ENCODE measurements at regions not wholly inside any gene's neighbourhood (a gene's known extent, or its start where the extent isn't known, plus 50 kb on each side); places are given as distances from the start of the nearest gene placed in this dataset.

DNA sequence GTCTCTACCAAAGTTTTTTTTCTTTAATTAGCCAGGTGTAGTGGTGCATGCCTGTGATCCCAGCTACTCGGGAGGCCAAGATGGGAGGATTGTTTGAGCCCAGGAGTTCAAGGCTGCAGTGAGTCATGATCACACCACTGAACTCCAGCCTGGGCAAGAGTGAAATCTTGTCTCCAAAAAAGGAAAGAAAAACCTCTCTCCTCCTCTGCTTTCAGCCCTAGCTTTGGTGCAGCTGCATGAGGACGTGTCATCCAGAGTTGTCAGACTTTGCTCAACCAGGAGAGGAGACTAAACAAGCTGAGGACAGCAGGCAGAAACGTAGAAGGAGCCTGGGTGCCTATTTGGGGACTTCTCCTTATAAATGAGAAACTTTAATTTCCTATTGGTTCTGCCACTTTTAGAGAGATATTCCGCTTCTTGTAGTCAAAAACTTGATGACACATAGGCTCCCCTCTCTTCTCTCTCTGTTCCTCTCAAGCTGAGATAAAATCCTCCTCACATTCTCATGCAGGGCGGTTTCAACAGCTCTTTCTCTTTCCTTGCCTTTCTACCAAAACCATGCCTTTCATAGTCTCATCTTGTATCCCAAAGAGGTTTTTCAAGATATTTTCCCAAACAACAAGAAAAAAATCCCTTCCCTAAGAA lies 205.4 kb downstream of the ARHGAP12 start:
- dilution Hi-C loops (cut with MboI; ENCODE audit: extremely low pct_ligation_motif_present, low sequenced_read_pairs): no loop called here
- DNase-seq (ENCODE audit: low read depth, low spot score) (no peak), FAIRE-seq (no peak)
- Histone ChIP-seq H3K9ac (ENCODE audit: control insufficient read depth, extremely low read depth, insufficient read depth, low read length) (no peak overlapping the region), H3K9me1 (ENCODE audit: control insufficient read depth, extremely low read depth, insufficient read depth, low read length) (no peaks in the 10 kb centered on the region), H3K4me2 (ENCODE audit: control insufficient read depth, extremely low read depth, insufficient read depth, low read depth, low read length) (no peak overlapping the region), H4K20me1 (ENCODE audit: control insufficient read depth, extremely low read depth, insufficient read depth, low read length) (no peaks in the 10 kb centered on the region), H3K36me3 (ENCODE audit: control insufficient read depth in 2 of 2, extremely low read depth in 1 of 2, insufficient read depth in 2 of 2, low read length in 2 of 2) (no peaks in the 10 kb centered on the region), H3K79me2 (ENCODE audit: control insufficient read depth, insufficient read depth, low read length) (no peaks in the 10 kb centered on the region), H3K4me1 (ENCODE audit: control insufficient read depth, extremely low read depth, insufficient read depth, low read length) (no peaks in the 10 kb centered on the region), H2AFZ (ENCODE audit: control insufficient read depth, low read length) (no peak overlapping the region), H3K27me3 (ENCODE audit: control insufficient read depth, extremely low read depth, insufficient read depth, low read length) (no peaks in the 10 kb centered on the region), H3K9me3 (ENCODE audit: control insufficient read depth, low read depth, low read length) (no peaks in the 10 kb centered on the region), H3K27ac (ENCODE audit: control insufficient read depth, insufficient read depth, low read length) (no peak overlapping the region), H3K4me3 (ENCODE audit: control insufficient read depth in 2 of 3, extremely low read depth in 1 of 3, insufficient read depth in 2 of 3, low read depth in 1 of 3, low read length in 3 of 3) (no peak overlapping the region)
- no peak for TF ChIP-seq EZH2 (IDR thresholded peaks at IDR 0.05; ENCODE audit: low read length)
- TF ChIP-seq, protein P1, sequence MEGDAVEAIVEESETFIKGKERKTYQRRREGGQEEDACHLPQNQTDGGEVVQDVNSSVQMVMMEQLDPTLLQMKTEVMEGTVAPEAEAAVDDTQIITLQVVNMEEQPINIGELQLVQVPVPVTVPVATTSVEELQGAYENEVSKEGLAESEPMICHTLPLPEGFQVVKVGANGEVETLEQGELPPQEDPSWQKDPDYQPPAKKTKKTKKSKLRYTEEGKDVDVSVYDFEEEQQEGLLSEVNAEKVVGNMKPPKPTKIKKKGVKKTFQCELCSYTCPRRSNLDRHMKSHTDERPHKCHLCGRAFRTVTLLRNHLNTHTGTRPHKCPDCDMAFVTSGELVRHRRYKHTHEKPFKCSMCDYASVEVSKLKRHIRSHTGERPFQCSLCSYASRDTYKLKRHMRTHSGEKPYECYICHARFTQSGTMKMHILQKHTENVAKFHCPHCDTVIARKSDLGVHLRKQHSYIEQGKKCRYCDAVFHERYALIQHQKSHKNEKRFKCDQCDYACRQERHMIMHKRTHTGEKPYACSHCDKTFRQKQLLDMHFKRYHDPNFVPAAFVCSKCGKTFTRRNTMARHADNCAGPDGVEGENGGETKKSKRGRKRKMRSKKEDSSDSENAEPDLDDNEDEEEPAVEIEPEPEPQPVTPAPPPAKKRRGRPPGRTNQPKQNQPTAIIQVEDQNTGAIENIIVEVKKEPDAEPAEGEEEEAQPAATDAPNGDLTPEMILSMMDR (optimal IDR thresholded peaks at IDR 0.05 in 1 of 3, IDR thresholded peaks at IDR 0.05 in 1 of 3, conservative IDR thresholded peaks at IDR 0.05 in 1 of 3; ENCODE audit: extremely low read depth in 1 of 3, insufficient read depth in 2 of 3, low read length in 3 of 3): no peak

DNA sequence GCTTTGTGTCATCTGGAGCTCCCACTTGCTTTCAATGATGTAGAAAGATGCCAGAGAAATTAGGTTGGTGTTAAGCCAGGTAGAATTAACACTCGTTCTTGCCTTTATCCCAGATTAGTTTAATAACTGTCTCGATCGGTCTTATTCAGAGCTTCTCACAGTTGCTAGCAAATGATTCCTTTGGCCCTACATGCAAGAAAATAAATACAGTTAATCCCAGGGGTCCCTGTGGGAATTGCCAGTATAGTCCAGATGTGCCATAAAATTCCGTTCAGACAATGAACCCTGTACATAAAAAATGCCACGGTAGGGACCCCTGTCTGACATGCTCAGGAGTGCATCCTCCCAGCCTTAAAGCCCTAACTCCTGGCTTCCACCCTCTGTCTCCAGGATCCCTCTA lies 207.5 kb downstream of the ARHGAP12 start:
- Histone ChIP-seq H3K9me1 (ENCODE audit: control insufficient read depth, extremely low read depth, insufficient read depth, low read length) (no peaks in the 10 kb centered on the region), H3K36me3 (ENCODE audit: control insufficient read depth in 2 of 2, extremely low read depth in 1 of 2, insufficient read depth in 2 of 2, low read length in 2 of 2) (no peaks in the 10 kb centered on the region), H3K9ac (ENCODE audit: control insufficient read depth, extremely low read depth, insufficient read depth, low read length) (no peak overlapping the region), H3K4me2 (ENCODE audit: control insufficient read depth, extremely low read depth, insufficient read depth, low read depth, low read length) (no peak overlapping the region), H3K79me2 (ENCODE audit: control insufficient read depth, insufficient read depth, low read length) (no peaks in the 10 kb centered on the region), H4K20me1 (ENCODE audit: control insufficient read depth, extremely low read depth, insufficient read depth, low read length) (no peaks in the 10 kb centered on the region), H3K27me3 (ENCODE audit: control insufficient read depth, extremely low read depth, insufficient read depth, low read length) (no peaks in the 10 kb centered on the region), H2AFZ (ENCODE audit: control insufficient read depth, low read length) (no peak overlapping the region), H3K4me3 (ENCODE audit: control insufficient read depth in 2 of 3, extremely low read depth in 1 of 3, insufficient read depth in 2 of 3, low read depth in 1 of 3, low read length in 3 of 3) (no peak overlapping the region), H3K9me3 (ENCODE audit: control insufficient read depth, low read depth, low read length) (no peaks in the 10 kb centered on the region), H3K4me1 (ENCODE audit: control insufficient read depth, extremely low read depth, insufficient read depth, low read length) (no peaks in the 10 kb centered on the region), H3K27ac (ENCODE audit: control insufficient read depth, insufficient read depth, low read length) (no peak overlapping the region)
- DNase-seq (ENCODE audit: low read depth, low spot score) (no peak), FAIRE-seq (no peak)
- dilution Hi-C loops (cut with MboI; ENCODE audit: extremely low pct_ligation_motif_present, low sequenced_read_pairs): no loop called here
- no peak for TF ChIP-seq EZH2 (IDR thresholded peaks at IDR 0.05; ENCODE audit: low read length)
- TF ChIP-seq, protein P1 (optimal IDR thresholded peaks at IDR 0.05 in 1 of 3, IDR thresholded peaks at IDR 0.05 in 1 of 3, conservative IDR thresholded peaks at IDR 0.05 in 1 of 3; ENCODE audit: extremely low read depth in 1 of 3, insufficient read depth in 2 of 3, low read length in 3 of 3): no peak
